Activated naive CD4-positive, alpha-beta T cell treated with anti-CD3 and anti-CD28 coated beads, Interleukin-2, amount 50 U/mL, for 72 hours (primary cell): ENCODE measurements at regions not wholly inside any gene's neighbourhood (a gene's known extent, or its start where the extent isn't known, plus 50 kb on each side); places are given as distances from the start of the nearest gene placed in this dataset.

Experiments used
- ATAC-seq, 2 donors: fragments of 150-1000 bp; cut with Tn5 transposase; 2 replicates each; pipeline ENCODE4 v1.10.0; 2021; ENCODE audit warnings: mild to moderate bottlenecking in 2 of 2, moderate library complexity in 2 of 2
- DNase-seq, 2 donors: peaks; one replicate each; pipeline ENCODE4 v3.0.0; 2021 to 2022; ENCODE audit warnings: low spot score in 2 of 2
- H3K27ac Mint-ChIP-seq, 2 donors: one replicate each; pipeline ENCODE4 v1.8.0; 2022; ENCODE audit warnings: mild to moderate bottlenecking in 2 of 2, mixed read lengths in 2 of 2
- H3K36me3 Mint-ChIP-seq, 2 donors: one replicate each; pipeline ENCODE4 v1.8.0; 2022; ENCODE audit warnings: mixed read lengths in 2 of 2
- H3K9me3 Mint-ChIP-seq, 2 donors: one replicate each; pipeline ENCODE4 v1.8.0; 2022; ENCODE audit warnings: mixed read lengths in 2 of 2

DNA sequence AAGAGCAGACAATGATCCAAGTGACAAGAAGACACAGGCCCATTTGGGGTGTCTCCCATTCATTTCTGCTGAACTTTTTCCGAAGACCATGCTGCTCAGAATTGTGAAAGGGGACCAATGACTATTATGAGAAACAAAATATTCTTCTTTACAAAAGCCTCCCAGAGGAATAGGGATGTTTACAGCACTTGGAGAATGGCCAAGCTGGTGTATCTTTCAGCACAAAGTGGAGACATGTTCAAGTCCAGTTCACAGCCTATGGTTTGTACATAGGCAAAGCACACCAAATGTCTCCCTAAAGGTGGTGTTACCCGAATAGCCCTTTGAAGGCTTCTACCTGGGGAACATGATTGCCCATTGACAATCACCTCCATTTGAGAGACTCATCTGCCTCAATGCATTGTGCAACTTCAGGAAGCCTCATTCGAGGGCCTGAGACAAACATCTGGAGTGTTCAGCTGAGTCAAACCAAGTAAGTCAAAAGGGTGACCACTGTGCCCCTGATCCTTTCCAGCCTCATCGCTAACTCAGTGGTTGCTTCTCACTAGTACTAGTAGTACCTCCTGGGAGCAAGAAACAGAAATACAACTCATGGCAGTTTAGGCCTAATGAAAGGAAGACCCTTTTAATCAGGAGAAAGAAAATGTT lies 451.0 kb upstream of the MARCKS start:
- ATAC-seq: no peak
- DNase-seq: no peak
- Mint-ChIP-seq H3K9me3 (no peaks in the 10 kb centered on the region), H3K36me3 (no peaks in the 10 kb centered on the region), H3K27ac (no peak overlapping the region)

DNA sequence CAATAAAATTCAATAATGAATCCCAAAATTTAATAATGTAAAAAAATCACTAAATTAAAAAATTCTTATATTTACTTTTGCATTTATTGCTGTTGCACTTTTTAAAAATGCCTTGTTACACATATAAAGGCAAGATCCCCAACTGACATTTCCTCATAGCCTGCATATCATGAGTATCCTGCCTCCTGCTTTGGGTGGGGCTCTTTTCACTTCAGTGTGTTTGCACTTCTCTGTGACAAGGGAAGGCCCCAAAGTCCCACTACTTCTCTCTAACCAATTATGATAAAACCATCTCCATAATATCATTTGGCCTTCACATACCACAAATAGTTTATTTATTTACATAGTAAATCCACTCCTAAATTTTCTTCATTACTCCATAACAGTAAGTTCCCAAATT lies 446.1 kb upstream of the MARCKS start:
- Mint-ChIP-seq H3K36me3 (no peaks in the 10 kb centered on the region), H3K9me3 (no peaks in the 10 kb centered on the region), H3K27ac (no peak overlapping the region)
- ATAC-seq (no peak), DNase-seq (no peak)

GRCh38 chr6:113412589-113413357 lies 444.4 kb upstream of the MARCKS start:
- ATAC-seq: no peak
- H3K27ac Mint-ChIP-seq: no peak overlapping the region
- DNase-seq: no peak
- H3K36me3 Mint-ChIP-seq: no peaks in the 10 kb centered on the region
- no peaks in the 10 kb centered on the region for H3K9me3 Mint-ChIP-seq

DNA sequence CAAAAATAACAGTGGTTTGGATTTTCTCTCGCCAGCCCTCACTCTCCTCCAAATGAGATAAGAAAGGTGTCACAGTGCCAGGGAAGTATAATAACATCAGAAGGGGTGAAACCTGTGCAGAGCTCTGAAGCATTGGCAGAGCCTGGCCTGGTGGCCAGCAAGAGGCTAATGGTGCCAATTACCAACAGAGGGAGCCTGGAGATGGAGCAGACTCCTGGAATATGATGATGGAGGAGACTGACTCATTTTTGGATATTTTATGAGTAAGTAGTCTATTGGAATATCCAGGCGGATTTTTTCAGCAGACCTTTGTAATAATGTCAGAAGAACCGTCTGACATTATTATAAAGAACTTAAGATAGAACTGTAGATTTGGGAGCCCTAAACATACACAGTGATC lies 442.6 kb upstream of the MARCKS start:
- ATAC-seq: no peak
- no peaks in the 10 kb centered on the region for H3K36me3 Mint-ChIP-seq
- no peak overlapping the region for H3K27ac Mint-ChIP-seq
- no peak for DNase-seq
- no peaks in the 10 kb centered on the region for H3K9me3 Mint-ChIP-seq

DNA sequence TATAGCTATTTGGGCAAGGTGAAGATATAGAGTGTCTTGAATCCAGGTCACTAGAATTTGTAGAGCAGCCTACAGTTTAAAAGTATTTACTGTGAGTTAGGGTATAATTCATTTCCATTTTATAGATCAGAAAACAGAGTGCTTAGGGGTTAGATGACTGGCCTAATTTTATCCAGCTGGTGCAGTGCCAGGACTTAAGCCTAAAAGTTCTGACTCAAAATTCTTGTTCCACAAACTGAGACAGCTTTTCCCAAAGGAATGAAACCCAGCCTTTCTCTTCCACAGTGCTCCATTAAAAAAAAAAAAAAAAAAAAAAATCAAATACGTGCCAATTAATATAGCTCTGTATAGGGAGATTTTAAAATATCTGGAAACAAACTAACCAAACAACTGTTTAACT lies 441.0 kb upstream of the MARCKS start:
- ATAC-seq (no peak), DNase-seq (no peak)
- Mint-ChIP-seq H3K27ac (no peak overlapping the region), H3K9me3 (no peaks in the 10 kb centered on the region), H3K36me3 (no peaks in the 10 kb centered on the region)

GRCh38 chr6:113420290-113420689 lies 436.9 kb upstream of the MARCKS start:
- no peaks in the 10 kb centered on the region for H3K36me3 Mint-ChIP-seq
- no peak for DNase-seq

DNA sequence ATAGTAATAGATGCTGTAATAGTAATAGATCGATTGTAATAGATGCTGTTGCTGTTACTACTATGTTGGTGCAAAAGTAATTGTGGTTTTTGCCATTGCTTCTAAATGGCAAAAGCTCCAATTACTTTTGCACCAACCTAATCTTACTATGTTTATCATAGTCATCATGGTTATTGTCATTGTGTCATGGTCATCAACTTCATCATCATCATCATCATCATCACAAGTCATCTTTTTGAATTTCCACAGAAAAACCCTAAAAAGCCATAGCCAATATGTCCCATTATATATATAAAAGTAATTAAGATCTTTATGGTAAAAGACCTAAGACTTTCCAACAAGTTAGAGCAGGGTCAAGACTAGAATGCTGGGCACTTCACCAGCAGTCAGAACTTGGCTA lies 435.1 kb upstream of the MARCKS start:
- no peaks in the 10 kb centered on the region for H3K36me3 Mint-ChIP-seq
- no peak for ATAC-seq
- H3K27ac Mint-ChIP-seq: no peak overlapping the region
- DNase-seq: no peak
- H3K9me3 Mint-ChIP-seq: no peaks in the 10 kb centered on the region

More at GRCh38 chr6:113420290-113420689, 436.9 kb upstream of the MARCKS start:
- ATAC-seq: no peak
- H3K9me3 Mint-ChIP-seq: no peaks in the 10 kb centered on the region
- H3K27ac Mint-ChIP-seq: no peak overlapping the region

DNA sequence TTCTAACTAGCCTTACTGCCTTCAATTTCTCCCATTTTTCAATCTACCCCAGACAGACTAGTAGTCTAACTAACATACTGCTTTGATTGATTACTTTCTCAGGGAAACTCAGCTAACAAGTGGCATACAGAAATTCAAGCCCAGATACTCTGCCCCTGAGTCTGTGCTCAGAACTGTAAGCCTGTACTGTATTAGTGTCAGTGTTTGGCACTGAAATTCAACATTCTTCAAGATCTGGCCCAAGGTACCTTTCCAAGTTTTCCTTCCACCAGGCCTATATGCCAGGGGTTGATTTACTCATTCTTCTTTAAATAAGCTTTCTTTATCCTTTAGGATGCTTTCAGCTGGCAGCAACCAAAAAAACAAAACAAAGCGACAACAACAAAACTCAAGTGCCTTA lies 433.2 kb upstream of the MARCKS start:
- no peaks in the 10 kb centered on the region for H3K9me3 Mint-ChIP-seq
- no peaks in the 10 kb centered on the region for H3K36me3 Mint-ChIP-seq
- no peak overlapping the region for H3K27ac Mint-ChIP-seq
- DNase-seq: no peak
- ATAC-seq: no peak

GRCh38 chr6:113425977-113426660 lies 431.0 kb upstream of the MARCKS start:
- Mint-ChIP-seq H3K9me3 (peaks cover 0 to 3% of the 10 kb centered on the region in 2 donors), H3K36me3 (no peaks in the 10 kb centered on the region)
- DNase-seq: no peak

DNA sequence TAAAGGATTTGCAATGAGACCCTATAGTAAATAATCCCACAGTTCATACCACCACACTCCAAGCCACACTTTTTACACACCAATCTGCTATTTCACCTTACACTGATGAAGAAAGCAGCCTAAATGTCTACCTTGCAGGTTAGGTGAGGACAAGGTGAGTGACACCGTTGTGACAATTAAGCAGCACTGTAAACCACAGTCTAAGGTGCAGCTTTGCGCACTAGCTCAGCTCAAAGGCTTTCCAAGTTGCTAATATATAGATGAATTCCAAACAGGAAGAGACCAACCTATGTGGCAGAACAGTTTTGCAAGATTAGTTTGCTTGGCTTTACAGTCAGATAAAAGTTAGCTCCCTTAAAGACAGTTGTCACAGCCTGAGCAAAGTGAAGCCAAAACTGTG lies 429.5 kb upstream of the MARCKS start:
- Mint-ChIP-seq H3K27ac (no peak overlapping the region), H3K36me3 (no peaks in the 10 kb centered on the region), H3K9me3 (peaks cover 0 to 3% of the 10 kb centered on the region in 2 donors)
- DNase-seq: no peak
- ATAC-seq: no peak

More at GRCh38 chr6:113425977-113426660, 431.0 kb upstream of the MARCKS start:
- no peak overlapping the region for H3K27ac Mint-ChIP-seq
- ATAC-seq: no peak

- no peak for DNase-seq
- peaks cover 0 to 3% of the 10 kb centered on the region in 2 donors for H3K9me3 Mint-ChIP-seq
- ATAC-seq: no peak
- no peak overlapping the region for H3K27ac Mint-ChIP-seq
- H3K36me3 Mint-ChIP-seq: no peaks in the 10 kb centered on the region
Observed at GRCh38 chr6:113428702-113429101, 428.4 kb upstream of the MARCKS start.

GRCh38 chr6:113432521-113433334 lies 424.4 kb upstream of the MARCKS start:
- Mint-ChIP-seq H3K36me3 (no peaks in the 10 kb centered on the region), H3K9me3 (peaks cover 0 to 3% of the 10 kb centered on the region in 2 donors), H3K27ac (no peak overlapping the region)
- DNase-seq: no peak
- ATAC-seq: no peak

- ATAC-seq (no peak), DNase-seq (no peak)
- H3K27ac Mint-ChIP-seq: no peak overlapping the region
- peaks cover 0 to 3% of the 10 kb centered on the region in 2 donors for H3K9me3 Mint-ChIP-seq
- H3K36me3 Mint-ChIP-seq: no peaks in the 10 kb centered on the region
Observed at GRCh38 chr6:113433335-113433991, 423.7 kb upstream of the MARCKS start.

GRCh38 chr6:113434641-113435040 lies 422.5 kb upstream of the MARCKS start:
- no peak for DNase-seq
- Mint-ChIP-seq H3K27ac (no peak overlapping the region), H3K36me3 (no peaks in the 10 kb centered on the region), H3K9me3 (no peaks in the 10 kb centered on the region)
- ATAC-seq: no peak

DNA sequence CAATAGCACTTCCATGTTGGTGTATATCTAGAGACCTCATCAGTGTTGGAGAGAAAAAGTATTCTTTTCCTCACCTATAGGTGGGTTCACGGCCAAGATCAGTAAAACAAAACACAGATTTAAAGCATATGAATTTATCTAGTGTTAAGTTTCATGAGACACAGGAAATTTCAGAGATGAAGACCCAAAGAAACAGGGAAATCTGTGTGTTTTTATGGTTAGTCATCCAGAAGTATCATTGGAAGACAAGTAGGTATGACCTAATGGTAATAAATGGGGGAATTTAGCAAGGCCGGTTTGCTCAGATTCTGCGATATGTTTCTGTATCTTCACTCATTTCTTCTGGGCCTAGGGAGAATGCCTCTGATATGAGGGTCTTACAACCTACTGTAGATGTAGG lies 419.6 kb upstream of the MARCKS start:
- DNase-seq (no peak), ATAC-seq (no peak)
- Mint-ChIP-seq H3K36me3 (no peaks in the 10 kb centered on the region), H3K27ac (no peak overlapping the region), H3K9me3 (peaks cover 0 to 3% of the 10 kb centered on the region in 2 donors)

GRCh38 chr6:113439866-113440265 lies 417.3 kb upstream of the MARCKS start:
- Mint-ChIP-seq H3K36me3 (no peaks in the 10 kb centered on the region), H3K27ac (no peak overlapping the region), H3K9me3 (peaks cover 0 to 3% of the 10 kb centered on the region in 2 donors)
- ATAC-seq (no peak), DNase-seq (no peak)
